B cell (primary cell): ENCODE measurements at regions not wholly inside any gene's neighbourhood (a gene's known extent, or its start where the extent isn't known, plus 50 kb on each side); places are given as distances from the start of the nearest gene placed in this dataset.

Experiments
- ATAC-seq: fragments of 200-7000 bp; cut with Tn5 transposase; one replicate; pipeline ENCODE4 v1.10.0; 2021; ENCODE audit warnings: low read depth, mild to moderate bottlenecking, moderate number of reproducible peaks, moderate library complexity
- CTCF ChIA-PET: fragments of 350-600 bp; sonication (Branson Sonifier 250); formaldehyde crosslinking; loops from one replicate; lab custom pipeline; 2021; ENCODE audit warnings: antibody characterized with exemption, inconsistent platforms; lab: Charles Lee
- POLR2A ChIA-PET: fragments of 350-600 bp; sonication (Branson Sonifier 250); formaldehyde crosslinking; loops from one replicate; lab custom pipeline; 2021; ENCODE audit warnings: antibody characterized with exemption; lab: Charles Lee
- DNase-seq: peaks from one replicate; pipeline ENCODE4 v3.0.0; 2013
- H2AFZ ChIP-seq: 2 replicates; pipeline ENCODE4 v1.6.1; 2012; ENCODE audit warnings: mild to moderate bottlenecking, low read depth, low read length; ENCODE audit not compliant: insufficient read depth, poor library complexity, severe bottlenecking
- H3K27ac ChIP-seq, 2 donors: 1 replicate in 1 of 2; 2 replicates in 1 of 2; pipeline ENCODE4 v1.5.1; 2012 to 2013; ENCODE audit warnings: low read length in 2 of 2, mild to moderate bottlenecking in 2 of 2, moderate library complexity in 1 of 2
- H3K27me3 ChIP-seq, 4 experiments: fragments of 200-600 bp in 1 of 4; sonication (generic) in 1 of 4; replicated peaks in 1 of 4; 1 replicate in 2 of 4; 2 replicates in 2 of 4; pipeline versions ENCODE4 v1.6.1 to v1.7.0; 2013 to 2016; ENCODE audit warnings: low read length in 3 of 4, mild to moderate bottlenecking in 2 of 4, mixed read lengths in 1 of 4, moderate library complexity in 1 of 4; ENCODE audit not compliant: insufficient read depth in 4 of 4, control insufficient read depth in 3 of 4; ENCODE audit errors: control extremely low read depth in 1 of 4
- H3K36me3 ChIP-seq, 2 experiments: replicated peaks in 1 of 2; 1 replicate in 1 of 2; 2 replicates in 1 of 2; pipeline versions ENCODE4 v1.6.1 to v1.7.1; 2013; ENCODE audit warnings: low read length in 1 of 2; ENCODE audit not compliant: insufficient read depth in 2 of 2, control insufficient read depth in 1 of 2; ENCODE audit errors: control extremely low read depth in 1 of 2, extremely low read depth in 1 of 2
- H3K4me1 ChIP-seq, 2 donors: fragments of 200-600 bp in 1 of 2; sonication (generic) in 1 of 2; 1 replicate in 1 of 2; 2 replicates in 1 of 2; pipeline versions ENCODE4 v1.5.1 to v1.6.1; 2013 to 2017; ENCODE audit warnings: low read length in 2 of 2; ENCODE audit not compliant: control insufficient read depth in 2 of 2, insufficient read depth in 2 of 2
- H3K4me2 ChIP-seq: replicated peaks from 2 replicates; pipeline ENCODE3; 2012; ENCODE audit warnings: mild to moderate bottlenecking, low read depth, low read length; ENCODE audit not compliant: poor library complexity, severe bottlenecking
- H3K4me3 ChIP-seq, 5 experiments: fragments of 200-600 bp in 1 of 5; sonication (generic) in 1 of 5; 1 replicate in 3 of 5; 2 replicates in 2 of 5; pipeline versions ENCODE4 v1.5.1 to v1.7.0; 2011 to 2016; ENCODE audit warnings: low read length in 4 of 5, mild to moderate bottlenecking in 4 of 5, low read depth in 2 of 5, control low read depth in 1 of 5, moderate library complexity in 1 of 5; ENCODE audit not compliant: insufficient read depth in 1 of 5; ENCODE audit errors: control extremely low read depth in 1 of 5, extremely low read depth in 1 of 5
- H3K79me2 ChIP-seq: fragments of 200-600 bp; sonication (generic); one replicate; pipeline ENCODE4 v1.6.0; 2016; ENCODE audit warnings: low read length; ENCODE audit not compliant: control insufficient read depth, insufficient read depth
- H3K9ac ChIP-seq: fragments of 200-600 bp; sonication (generic); 2 replicates; pipeline ENCODE4 v1.6.1; 2017; ENCODE audit warnings: mild to moderate bottlenecking, low read length, moderate library complexity
- H3K9me3 ChIP-seq, 3 donors: one replicate each; pipeline versions ENCODE4 v1.6.1 to v1.7.1; 2013; ENCODE audit warnings: low read length in 2 of 3; ENCODE audit not compliant: control insufficient read depth in 2 of 3, insufficient read depth in 1 of 3; ENCODE audit errors: control extremely low read depth in 1 of 3
- H4K20me1 ChIP-seq: 2 replicates; pipeline ENCODE4 v1.6.0; 2012; ENCODE audit warnings: mild to moderate bottlenecking, low read length; ENCODE audit not compliant: insufficient read depth, control insufficient read depth, poor library complexity, severe bottlenecking
- H3K27ac Mint-ChIP-seq: one replicate; pipeline ENCODE4 v1.8.0; 2021; ENCODE audit warnings: mixed read lengths
- H3K27me3 Mint-ChIP-seq: one replicate; pipeline ENCODE4 v1.8.0; 2021; ENCODE audit warnings: mixed read lengths
- H3K4me1 Mint-ChIP-seq: one replicate; pipeline ENCODE4 v1.8.0; 2021; ENCODE audit warnings: mixed read lengths
- H3K4me3 Mint-ChIP-seq: one replicate; pipeline ENCODE4 v1.8.0; 2021; ENCODE audit warnings: mixed read lengths
- H3K9me3 Mint-ChIP-seq: one replicate; pipeline ENCODE4 v1.8.0; 2022; ENCODE audit warnings: mixed read lengths; ENCODE audit not compliant: insufficient read depth
- EZH2 ChIP-seq: IDR thresholded peaks from 2 replicates; pipeline ENCODE4 v1.6.1; 2012; ENCODE audit warnings: borderline replicate concordance, low read depth, mild to moderate bottlenecking, moderate library complexity, low read length; ENCODE audit not compliant: insufficient read depth, poor library complexity, severe bottlenecking
- WGBS: methylation state at CpG from one replicate; pipeline ENCODE4 v1.1.5; 2013; ENCODE audit warnings: missing lambda C conversion rate; ENCODE audit not compliant: insufficient coverage; 5-methylcytosine and 5-hydroxymethylcytosine counted together
- intact Hi-C: fragments of 100-400 bp; cut with micrococcal nuclease; formaldehyde crosslinking; loops from one replicate; pipeline ENCODE4 v1.10.0; 2022
- TF ChIP-seq, protein P1 (sequence below): fragments of 200-600 bp; IDR thresholded peaks from one replicate; pipeline ENCODE4 v1.8.0; 2022; ENCODE audit warnings: antibody characterized with exemption, mild to moderate bottlenecking

DNA sequence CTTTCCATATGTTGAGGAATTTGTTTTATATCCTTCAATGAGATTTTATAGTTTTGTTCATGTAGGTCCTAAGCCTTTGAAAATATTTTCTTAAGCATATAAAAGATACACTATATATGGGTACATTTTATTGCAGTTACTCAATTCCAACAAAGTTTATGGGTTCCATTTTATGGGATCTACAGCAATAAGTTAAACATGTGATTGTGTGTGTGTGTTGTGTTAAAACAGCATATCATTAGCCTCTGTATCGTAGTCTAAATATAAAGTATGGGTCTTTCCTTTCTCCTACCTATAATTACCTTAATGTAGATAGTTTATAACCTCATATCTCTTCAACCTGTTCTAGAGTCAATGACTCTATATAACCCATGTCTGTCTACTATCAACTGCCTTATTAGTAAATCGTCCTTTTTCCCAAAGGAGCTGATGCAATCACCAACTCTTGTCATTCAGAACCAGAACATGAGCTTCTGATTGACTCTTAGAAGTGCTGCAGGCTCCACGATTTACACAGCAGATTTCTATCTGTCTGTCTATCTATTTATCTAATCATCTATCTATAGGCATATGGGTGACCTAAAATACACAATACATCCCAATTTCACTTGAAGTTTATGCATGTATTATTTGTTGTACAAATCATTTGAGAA lies 512.6 kb upstream of the CBLB start:
- Histone ChIP-seq H3K4me3 (no peak overlapping the region), H2AFZ (no peak overlapping the region)
- TF ChIP-seq EZH2: no peak
- TF ChIP-seq, protein P1, sequence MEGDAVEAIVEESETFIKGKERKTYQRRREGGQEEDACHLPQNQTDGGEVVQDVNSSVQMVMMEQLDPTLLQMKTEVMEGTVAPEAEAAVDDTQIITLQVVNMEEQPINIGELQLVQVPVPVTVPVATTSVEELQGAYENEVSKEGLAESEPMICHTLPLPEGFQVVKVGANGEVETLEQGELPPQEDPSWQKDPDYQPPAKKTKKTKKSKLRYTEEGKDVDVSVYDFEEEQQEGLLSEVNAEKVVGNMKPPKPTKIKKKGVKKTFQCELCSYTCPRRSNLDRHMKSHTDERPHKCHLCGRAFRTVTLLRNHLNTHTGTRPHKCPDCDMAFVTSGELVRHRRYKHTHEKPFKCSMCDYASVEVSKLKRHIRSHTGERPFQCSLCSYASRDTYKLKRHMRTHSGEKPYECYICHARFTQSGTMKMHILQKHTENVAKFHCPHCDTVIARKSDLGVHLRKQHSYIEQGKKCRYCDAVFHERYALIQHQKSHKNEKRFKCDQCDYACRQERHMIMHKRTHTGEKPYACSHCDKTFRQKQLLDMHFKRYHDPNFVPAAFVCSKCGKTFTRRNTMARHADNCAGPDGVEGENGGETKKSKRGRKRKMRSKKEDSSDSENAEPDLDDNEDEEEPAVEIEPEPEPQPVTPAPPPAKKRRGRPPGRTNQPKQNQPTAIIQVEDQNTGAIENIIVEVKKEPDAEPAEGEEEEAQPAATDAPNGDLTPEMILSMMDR: no peak

DNA sequence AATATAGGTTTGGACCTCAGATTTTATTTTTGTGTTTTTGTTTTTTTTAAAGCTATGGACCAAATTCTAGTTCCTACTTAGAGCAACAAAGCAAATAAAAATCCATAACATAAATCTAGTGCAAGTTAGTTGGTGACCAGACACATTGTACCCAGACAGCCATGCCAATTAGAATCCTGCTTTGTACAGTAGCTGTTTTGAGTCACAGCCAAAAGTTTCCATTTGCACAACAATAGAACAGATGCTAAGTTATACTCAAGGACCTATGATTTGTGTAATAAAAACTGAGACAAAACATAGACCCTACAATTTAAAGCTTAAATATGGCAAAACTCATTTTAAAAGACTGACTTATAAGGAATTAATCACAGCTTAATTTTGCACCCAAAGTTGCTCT lies 513.1 kb upstream of the CBLB start:
- TF ChIP-seq, protein P1: no peak
- TF ChIP-seq EZH2: no peak
- ChIA-PET POLR2A (no interaction called here), CTCF (interaction anchor here (0.6 kb wide), 1 partner anchor 552 kb away, joined by 3 read pairs; no protein-coding TSS in a partner anchor)
- peaks cover 6 to 10% (median 10%) of the 10 kb centered on the region in 3 donors for H3K9me3 ChIP-seq
- H4K20me1 ChIP-seq: no peaks in the 10 kb centered on the region
- Mint-ChIP-seq H3K27ac (no peak overlapping the region), H3K9me3 (peaks cover 9% of the 10 kb centered on the region), H3K27me3 (no peaks in the 10 kb centered on the region), H3K4me3 (no peak overlapping the region), H3K4me1 (peaks cover 14% of the 10 kb centered on the region)
- H2AFZ ChIP-seq: no peak overlapping the region
- H3K4me1 ChIP-seq: peaks cover 10 to 11% of the 10 kb centered on the region in 2 donors
- ATAC-seq (no peak), DNase-seq (no peak)
- no peaks in the 10 kb centered on the region for H3K36me3 ChIP-seq
- no peaks in the 10 kb centered on the region for H3K79me2 ChIP-seq
- no peak overlapping the region for H3K27ac ChIP-seq
- no peak overlapping the region for H3K9ac ChIP-seq
- H3K4me2 ChIP-seq: no peak overlapping the region
- H3K4me3 ChIP-seq: no peak overlapping the region
- intact Hi-C loops: no loop called here
- H3K27me3 ChIP-seq: no peaks in the 10 kb centered on the region

More for the DNA sequence above, 512.6 kb upstream of the CBLB start:
- intact Hi-C loops: no loop called here
- H3K27ac Mint-ChIP-seq: no peak overlapping the region
- ATAC-seq (no peak), DNase-seq (no peak)
- no peak overlapping the region for H3K4me3 Mint-ChIP-seq
- ChIA-PET CTCF (interaction anchor here (0.6 kb wide), 1 partner anchor 552 kb away, joined by 3 read pairs; no protein-coding TSS in a partner anchor), POLR2A (no interaction called here)
- Histone ChIP-seq H3K9me3 (peaks cover 6 to 10% (median 10%) of the 10 kb centered on the region in 3 donors), H3K27me3 (no peaks in the 10 kb centered on the region), H3K79me2 (no peaks in the 10 kb centered on the region), H3K4me2 (no peak overlapping the region), H3K36me3 (no peaks in the 10 kb centered on the region), H3K9ac (no peak overlapping the region), H3K4me1 (peaks cover 10 to 11% of the 10 kb centered on the region in 2 donors), H4K20me1 (no peaks in the 10 kb centered on the region), H3K27ac (no peak overlapping the region)
- peaks cover 12% of the 10 kb centered on the region for H3K4me1 Mint-ChIP-seq
- no peaks in the 10 kb centered on the region for H3K27me3 Mint-ChIP-seq
- 100% methylated on average over 1 of the region's 3 CpGs for WGBS
- H3K9me3 Mint-ChIP-seq: peaks cover 9% of the 10 kb centered on the region
